ENCODE measurements at regions not wholly inside any gene's neighbourhood (a gene's known extent, or its start where the extent isn't known, plus 50 kb on each side); places are given as distances from the start of the nearest gene placed in this dataset.

- ATAC-seq (ENCODE audit: low read depth) = no peak
- H3K9me3 ChIP-seq (ENCODE audit: severe bottlenecking) = no peaks in the 10 kb centered on the region
- no peak for DNase-seq (ENCODE audit: low spot score)
- H3K4me3 ChIP-seq (ENCODE audit: severe bottlenecking) = no peak overlapping the region
- no peak for TF ChIP-seq CTCF (IDR thresholded peaks at IDR 0.05; ENCODE audit: poor library complexity, severe bottlenecking)
- no peaks in the 10 kb centered on the region for H3K4me1 ChIP-seq (ENCODE audit: insufficient read depth, poor library complexity, severe bottlenecking)
- no peaks in the 10 kb centered on the region for H3K36me3 ChIP-seq (ENCODE audit: low read depth)
- H3K27me3 ChIP-seq (ENCODE audit: insufficient read depth, poor library complexity, severe bottlenecking) = peaks cover 22% of the 10 kb centered on the region
- H3K27ac ChIP-seq (ENCODE audit: poor library complexity, severe bottlenecking) = no peak overlapping the region
Observed at GRCh38 chr7:51658684-51659083, 342.1 kb upstream of the COBL start.

DNA sequence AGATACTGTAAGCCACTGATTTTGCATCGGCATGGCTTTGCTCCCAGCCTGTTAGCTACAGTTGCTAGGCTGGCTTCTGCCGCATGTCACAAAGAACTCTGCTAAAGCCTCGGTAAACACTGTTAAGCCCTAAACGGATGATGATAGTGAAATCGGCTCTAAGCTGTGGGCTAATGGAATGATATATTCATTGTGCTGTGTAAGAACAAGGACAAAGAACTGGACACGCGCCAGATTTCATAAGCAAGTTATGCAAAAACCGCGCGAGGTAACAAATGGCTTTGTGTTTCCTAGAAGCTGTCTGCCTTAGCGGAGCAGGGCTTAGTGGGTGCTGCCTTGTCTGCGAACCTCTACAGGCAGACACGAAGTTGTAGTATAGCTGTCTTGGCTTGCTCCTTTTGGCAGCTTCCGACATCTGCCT lies 331.3 kb upstream of the COBL start:
- H3K27me3 ChIP-seq (ENCODE audit: insufficient read depth, poor library complexity, severe bottlenecking) = no peaks in the 10 kb centered on the region
- no peak for TF ChIP-seq CTCF (IDR thresholded peaks at IDR 0.05; ENCODE audit: poor library complexity, severe bottlenecking)
- H3K4me3 ChIP-seq (ENCODE audit: severe bottlenecking) = no peak overlapping the region
- H3K36me3 ChIP-seq (ENCODE audit: low read depth) = no peaks in the 10 kb centered on the region
- H3K4me1 ChIP-seq (ENCODE audit: insufficient read depth, poor library complexity, severe bottlenecking) = peaks cover 13% of the 10 kb centered on the region
- peak overlapping the region; percentile 11 for H3K27ac ChIP-seq (ENCODE audit: poor library complexity, severe bottlenecking)
- ATAC-seq (ENCODE audit: low read depth) (peak; percentile 90), DNase-seq (ENCODE audit: low spot score) (peak; percentile 77)
- no peaks in the 10 kb centered on the region for H3K9me3 ChIP-seq (ENCODE audit: severe bottlenecking)

GRCh38 chr7:51647486-51647885 lies 330.9 kb upstream of the COBL start:
- no peak overlapping the region for H3K4me3 ChIP-seq (ENCODE audit: severe bottlenecking)
- ATAC-seq (ENCODE audit: low read depth) (no peak; the same call in 2 of the 3 replicates), DNase-seq (ENCODE audit: low spot score) (no peak)
- peak overlapping the region; percentile 11 for H3K27ac ChIP-seq (ENCODE audit: poor library complexity, severe bottlenecking)
- no peaks in the 10 kb centered on the region for H3K9me3 ChIP-seq (ENCODE audit: severe bottlenecking)
- H3K27me3 ChIP-seq (ENCODE audit: insufficient read depth, poor library complexity, severe bottlenecking) = no peaks in the 10 kb centered on the region
- TF ChIP-seq CTCF (IDR thresholded peaks at IDR 0.05; ENCODE audit: poor library complexity, severe bottlenecking) = no peak
- no peaks in the 10 kb centered on the region for H3K36me3 ChIP-seq (ENCODE audit: low read depth)
- H3K4me1 ChIP-seq (ENCODE audit: insufficient read depth, poor library complexity, severe bottlenecking) = peaks cover 13% of the 10 kb centered on the region

DNA sequence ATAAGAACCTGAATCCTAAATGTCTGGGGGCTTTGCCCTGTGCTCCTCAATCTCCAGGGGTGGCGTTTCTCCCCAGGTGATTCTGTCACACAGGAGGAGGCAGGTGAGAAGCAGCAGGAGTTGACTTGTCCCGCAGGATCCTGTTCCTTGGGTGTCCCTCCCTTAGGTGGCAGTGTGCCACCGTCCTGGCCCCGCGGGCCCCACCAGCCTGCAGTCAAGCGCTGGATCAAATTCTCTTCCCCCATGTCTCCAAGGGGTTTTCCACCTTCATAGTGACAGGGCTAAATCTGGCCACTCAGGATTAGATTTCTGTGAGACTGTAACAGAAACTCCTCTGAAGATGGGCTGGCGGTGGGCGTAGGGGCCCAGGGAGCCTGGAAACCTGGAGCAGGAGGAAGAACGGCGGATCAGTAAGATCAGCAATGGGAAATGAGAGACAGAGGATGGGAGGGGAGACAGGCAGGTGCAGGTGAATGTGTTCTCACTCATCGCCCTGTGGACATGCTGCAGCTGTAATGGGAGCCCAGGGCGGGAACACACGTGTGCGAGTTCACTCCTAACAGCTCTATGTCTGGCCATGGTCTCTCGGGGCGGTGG lies 329.2 kb upstream of the COBL start:
- no peaks in the 10 kb centered on the region for H3K9me3 ChIP-seq (ENCODE audit: severe bottlenecking)
- DNase-seq (ENCODE audit: low spot score) (no peak), ATAC-seq (ENCODE audit: low read depth) (no peak)
- H3K4me3 ChIP-seq (ENCODE audit: severe bottlenecking) = no peak overlapping the region
- no peaks in the 10 kb centered on the region for H3K27me3 ChIP-seq (ENCODE audit: insufficient read depth, poor library complexity, severe bottlenecking)
- no peak for TF ChIP-seq CTCF (IDR thresholded peaks at IDR 0.05; ENCODE audit: poor library complexity, severe bottlenecking)
- H3K36me3 ChIP-seq (ENCODE audit: low read depth) = no peaks in the 10 kb centered on the region
- H3K4me1 ChIP-seq (ENCODE audit: insufficient read depth, poor library complexity, severe bottlenecking) = peaks cover 13% of the 10 kb centered on the region
- H3K27ac ChIP-seq (ENCODE audit: poor library complexity, severe bottlenecking) = no peak overlapping the region

- TF ChIP-seq CTCF (IDR thresholded peaks at IDR 0.05; ENCODE audit: poor library complexity, severe bottlenecking) = no peak
- H3K4me1 ChIP-seq (ENCODE audit: insufficient read depth, poor library complexity, severe bottlenecking) = peaks cover 13% of the 10 kb centered on the region
- no peaks in the 10 kb centered on the region for H3K27me3 ChIP-seq (ENCODE audit: insufficient read depth, poor library complexity, severe bottlenecking)
- no peaks in the 10 kb centered on the region for H3K9me3 ChIP-seq (ENCODE audit: severe bottlenecking)
- no peak overlapping the region for H3K27ac ChIP-seq (ENCODE audit: poor library complexity, severe bottlenecking)
- no peak for DNase-seq (ENCODE audit: low spot score)
- no peak for ATAC-seq (ENCODE audit: low read depth)
- H3K4me3 ChIP-seq (ENCODE audit: severe bottlenecking) = no peak overlapping the region
- no peaks in the 10 kb centered on the region for H3K36me3 ChIP-seq (ENCODE audit: low read depth)
Observed at GRCh38 chr7:51645255-51645654, 328.6 kb upstream of the COBL start.

All from RWPE2 (cell line).